BJ (cell line): ENCODE measurements at regions not wholly inside any gene's neighbourhood (a gene's known extent, or its start where the extent isn't known, plus 50 kb on each side); places are given as distances from the start of the nearest gene placed in this dataset.

Experiments used
- CTCF ChIA-PET: fragments of 350-600 bp; formaldehyde crosslinking; extraction: SDS; loops from one replicate; lab custom pipeline; 2021; ENCODE audit warnings: antibody characterized with exemption, inconsistent platforms; lab: Yijun Ruan, JAX
- POLR2A ChIA-PET: fragments of 300-600 bp; sonication (Branson Sonifier 250); formaldehyde crosslinking; extraction: SDS; loops from one replicate; lab custom pipeline; 2021; ENCODE audit warnings: antibody characterized with exemption; lab: Charles Lee
- DNase-seq: peaks from one replicate; pipeline ENCODE4 v3.0.0-alpha.2; 2011; ENCODE audit warnings: low read depth
- H3K27me3 ChIP-seq: 2 replicates; pipeline ENCODE4 v1.6.0; 2011; ENCODE audit warnings: low read length; ENCODE audit not compliant: control insufficient read depth, insufficient read depth
- H3K36me3 ChIP-seq: 2 replicates; pipeline ENCODE4 v1.5.1; 2011; ENCODE audit warnings: low read length; ENCODE audit not compliant: control insufficient read depth, insufficient read depth
- H3K4me3 ChIP-seq: 2 replicates; pipeline ENCODE4 v1.5.1; 2011; ENCODE audit warnings: low read depth, mild to moderate bottlenecking, control low read depth, low read length
- CTCF ChIP-seq: IDR thresholded peaks from 2 replicates; pipeline ENCODE4 v1.5.1; 2011; ENCODE audit warnings: low read depth, mild to moderate bottlenecking, control low read depth, inconsistent platforms, low read length, moderate library complexity; ENCODE audit not compliant: insufficient read depth

- ChIA-PET CTCF (no interaction called here), POLR2A (no interaction called here)
- no peak for TF ChIP-seq CTCF
- Histone ChIP-seq H3K36me3 (no peaks in the 10 kb centered on the region), H3K27me3 (no peaks in the 10 kb centered on the region), H3K4me3 (no peak overlapping the region)
- DNase-seq = no peak
These were observed 255.7 kb upstream of the KLHL1 start for GRCh38 chr13:70363991-70364390.

GRCh38 chr13:70362820-70363570 is 254.7 kb upstream of the KLHL1 start:
- Histone ChIP-seq H3K27me3 (no peaks in the 10 kb centered on the region), H3K4me3 (no peak overlapping the region), H3K36me3 (no peaks in the 10 kb centered on the region)
- no peak for DNase-seq
- POLR2A ChIA-PET = no interaction called here
- no peak for TF ChIP-seq CTCF
- CTCF ChIA-PET = no interaction called here

DNA sequence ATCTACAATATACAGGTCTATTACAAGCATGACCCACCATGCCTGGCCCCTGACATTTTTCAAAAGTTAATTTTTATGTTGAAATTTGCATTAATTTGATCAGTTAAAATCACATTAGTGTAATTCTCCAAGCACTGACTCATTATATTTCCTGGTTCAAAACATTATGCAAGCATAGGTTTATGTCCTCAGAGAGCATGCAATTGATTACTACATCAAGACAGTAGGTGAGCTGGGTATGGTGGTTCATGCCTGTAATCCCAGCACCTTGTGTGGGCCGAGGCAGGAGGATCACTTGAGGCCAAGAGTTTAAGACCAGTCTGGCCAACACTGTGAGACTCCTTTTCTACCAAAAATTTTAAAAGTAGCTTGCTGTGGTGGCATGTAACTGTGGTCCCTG is 248.8 kb upstream of the KLHL1 start:
- no peak for DNase-seq
- no peak for TF ChIP-seq CTCF
- Histone ChIP-seq H3K36me3 (no peaks in the 10 kb centered on the region), H3K4me3 (no peak overlapping the region), H3K27me3 (no peaks in the 10 kb centered on the region)
- ChIA-PET POLR2A (no interaction called here), CTCF (no interaction called here)

DNA sequence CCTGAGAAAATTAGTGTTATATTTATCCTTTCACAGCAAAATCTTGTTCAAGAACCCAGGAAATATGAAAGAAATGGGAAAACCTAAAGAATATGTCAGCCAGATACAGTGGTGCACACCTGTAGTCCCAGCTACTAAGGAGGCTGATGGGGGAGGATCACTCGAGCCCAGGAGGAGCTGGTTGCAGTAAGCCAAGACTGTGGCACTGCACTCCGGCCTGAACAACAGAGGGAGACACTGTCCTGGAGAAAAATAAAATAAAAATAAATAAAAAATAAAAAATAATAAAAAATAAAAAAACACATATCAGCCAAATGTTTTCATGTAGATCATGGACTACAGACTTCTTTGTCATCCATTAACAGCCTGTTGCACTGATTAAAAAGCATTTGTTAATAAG is 244.8 kb upstream of the KLHL1 start:
- CTCF ChIA-PET = no interaction called here
- Histone ChIP-seq H3K36me3 (no peaks in the 10 kb centered on the region), H3K27me3 (no peaks in the 10 kb centered on the region), H3K4me3 (no peak overlapping the region)
- TF ChIP-seq CTCF = no peak
- no peak for DNase-seq
- POLR2A ChIA-PET = no interaction called here

DNA sequence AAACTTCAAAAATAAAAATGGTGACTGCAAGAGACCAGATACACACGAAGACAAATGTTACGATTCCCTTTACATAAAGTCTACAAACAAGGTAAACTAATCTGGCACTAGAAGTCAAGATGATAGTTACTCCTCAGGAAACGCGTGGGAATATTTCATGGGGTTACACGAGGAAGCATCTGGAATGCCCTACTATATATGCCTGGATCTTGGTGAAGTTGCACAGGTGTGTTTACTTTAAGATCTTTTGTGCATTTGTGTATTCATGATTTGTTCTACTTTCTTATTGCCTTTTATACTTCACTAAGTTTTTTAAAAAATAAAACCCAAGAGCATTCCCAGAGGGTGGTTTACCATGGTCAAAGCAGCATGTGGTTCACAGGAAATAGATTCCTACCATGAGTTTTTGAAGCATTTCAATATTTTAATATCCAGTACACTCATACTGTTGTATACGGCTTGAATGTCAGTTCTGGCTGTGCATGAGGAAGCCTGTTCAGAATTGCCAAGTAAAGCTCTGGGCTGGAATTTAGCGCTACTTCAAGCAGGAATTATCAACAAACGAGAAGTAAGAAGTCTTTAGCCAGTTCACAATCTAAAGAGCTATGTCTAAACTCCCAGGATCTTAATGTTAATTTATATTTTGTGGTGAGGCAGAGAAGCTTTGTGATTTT is 239.8 kb upstream of the KLHL1 start:
- Histone ChIP-seq H3K4me3 (no peak overlapping the region), H3K27me3 (no peaks in the 10 kb centered on the region), H3K36me3 (no peaks in the 10 kb centered on the region)
- TF ChIP-seq CTCF = no peak
- POLR2A ChIA-PET = no interaction called here
- CTCF ChIA-PET = no interaction called here
- DNase-seq = no peak
